Osteocyte (in vitro differentiated cells): ENCODE measurements at regions not wholly inside any gene's neighbourhood (a gene's known extent, or its start where the extent isn't known, plus 50 kb on each side); places are given as distances from the start of the nearest gene placed in this dataset.
"Not testable (repeated sequence)": the region's sequence is repeated elsewhere in the genome, so short reads cannot be mapped to it uniquely, and the experiment has no call there.

ENCODE experiments used
- DNase-seq: peaks from one replicate; pipeline ENCODE4 v3.0.0; 2021; ENCODE audit warnings: mixed read lengths; ENCODE audit not compliant: unreplicated experiment; ENCODE audit errors: extremely low spot score
- H3K27ac Mint-ChIP-seq: one replicate; pipeline ENCODE4 v1.8.0; 2021; ENCODE audit warnings: mild to moderate bottlenecking, mixed read lengths; ENCODE audit not compliant: unreplicated experiment
- H3K27me3 Mint-ChIP-seq: one replicate; pipeline ENCODE4 v1.8.0; 2021; ENCODE audit warnings: mixed read lengths; ENCODE audit not compliant: unreplicated experiment
- H3K36me3 Mint-ChIP-seq: one replicate; pipeline ENCODE4 v1.8.0; 2021; ENCODE audit warnings: mixed read lengths; ENCODE audit not compliant: unreplicated experiment
- H3K4me1 Mint-ChIP-seq: one replicate; pipeline ENCODE4 v1.8.0; 2021; ENCODE audit warnings: mixed read lengths; ENCODE audit not compliant: unreplicated experiment
- H3K4me3 Mint-ChIP-seq: one replicate; pipeline ENCODE4 v1.8.0; 2021; ENCODE audit warnings: mild to moderate bottlenecking, moderate library complexity, mixed read lengths; ENCODE audit not compliant: unreplicated experiment
- H3K9me3 Mint-ChIP-seq: one replicate; pipeline ENCODE4 v1.8.0; 2021; ENCODE audit warnings: mixed read lengths; ENCODE audit not compliant: unreplicated experiment
- TF ChIP-seq, protein P1 (sequence below): fragments of 200-600 bp; sonication (generic); IDR thresholded peaks from 2 replicates; pipeline ENCODE4 v1.5.0; 2021; ENCODE audit warnings: antibody characterized with exemption, mild to moderate bottlenecking, moderate library complexity

DNA sequence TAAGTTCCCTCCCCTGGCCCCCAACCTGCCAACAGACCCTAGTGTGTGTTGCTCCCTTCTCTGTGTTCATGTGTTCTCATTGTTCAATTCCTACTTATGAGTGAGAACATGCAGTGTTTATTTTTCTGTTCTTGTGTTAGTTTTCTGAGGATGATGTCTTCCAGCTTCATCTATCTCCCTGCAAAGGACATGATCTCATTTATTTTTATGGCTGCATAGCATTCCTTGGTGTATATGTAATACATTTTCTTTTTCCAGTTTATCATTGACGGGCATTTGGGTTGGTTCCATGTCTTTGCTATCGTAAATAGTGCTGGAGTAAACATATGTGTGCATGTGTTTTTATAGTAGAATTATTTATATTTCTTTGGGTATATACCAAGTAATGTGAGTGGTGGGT is 602.2 kb downstream of the DSC3 start:
- Mint-ChIP-seq H3K4me3 (no peak overlapping the region), H3K27ac (no peak overlapping the region), H3K4me1 (peaks cover 6% of the 10 kb centered on the region), H3K36me3 (no peaks in the 10 kb centered on the region), H3K27me3 (no peaks in the 10 kb centered on the region), H3K9me3 (peaks cover under 1% of the 10 kb centered on the region)
- TF ChIP-seq, protein P1, sequence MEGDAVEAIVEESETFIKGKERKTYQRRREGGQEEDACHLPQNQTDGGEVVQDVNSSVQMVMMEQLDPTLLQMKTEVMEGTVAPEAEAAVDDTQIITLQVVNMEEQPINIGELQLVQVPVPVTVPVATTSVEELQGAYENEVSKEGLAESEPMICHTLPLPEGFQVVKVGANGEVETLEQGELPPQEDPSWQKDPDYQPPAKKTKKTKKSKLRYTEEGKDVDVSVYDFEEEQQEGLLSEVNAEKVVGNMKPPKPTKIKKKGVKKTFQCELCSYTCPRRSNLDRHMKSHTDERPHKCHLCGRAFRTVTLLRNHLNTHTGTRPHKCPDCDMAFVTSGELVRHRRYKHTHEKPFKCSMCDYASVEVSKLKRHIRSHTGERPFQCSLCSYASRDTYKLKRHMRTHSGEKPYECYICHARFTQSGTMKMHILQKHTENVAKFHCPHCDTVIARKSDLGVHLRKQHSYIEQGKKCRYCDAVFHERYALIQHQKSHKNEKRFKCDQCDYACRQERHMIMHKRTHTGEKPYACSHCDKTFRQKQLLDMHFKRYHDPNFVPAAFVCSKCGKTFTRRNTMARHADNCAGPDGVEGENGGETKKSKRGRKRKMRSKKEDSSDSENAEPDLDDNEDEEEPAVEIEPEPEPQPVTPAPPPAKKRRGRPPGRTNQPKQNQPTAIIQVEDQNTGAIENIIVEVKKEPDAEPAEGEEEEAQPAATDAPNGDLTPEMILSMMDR: no peak
- no peak for DNase-seq

DNA sequence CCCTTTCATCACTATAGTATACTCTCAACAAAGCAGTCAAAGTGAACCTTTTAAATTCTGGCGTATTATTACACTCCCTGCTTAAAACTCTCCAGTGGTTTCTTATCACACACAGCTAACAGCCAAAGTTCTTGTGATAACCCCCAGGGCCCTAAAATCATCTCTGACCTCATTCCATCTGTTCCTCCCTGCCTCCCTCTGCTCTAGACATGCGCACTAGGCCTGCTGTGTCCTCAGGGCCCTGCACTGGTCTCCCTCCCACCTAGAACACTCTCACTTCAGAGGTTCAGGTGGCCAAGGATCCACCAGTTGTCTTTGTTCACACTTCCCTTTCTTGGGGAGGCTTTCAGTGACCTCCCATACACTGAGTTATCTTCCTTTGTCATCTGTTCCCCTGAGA is 603.4 kb downstream of the DSC3 start:
- Mint-ChIP-seq H3K27ac (no peak overlapping the region), H3K4me3 (no peak overlapping the region), H3K9me3 (no peaks in the 10 kb centered on the region), H3K36me3 (no peaks in the 10 kb centered on the region), H3K4me1 (peaks cover 6% of the 10 kb centered on the region), H3K27me3 (no peaks in the 10 kb centered on the region)
- TF ChIP-seq, protein P1: no peak
- DNase-seq: no peak

DNA sequence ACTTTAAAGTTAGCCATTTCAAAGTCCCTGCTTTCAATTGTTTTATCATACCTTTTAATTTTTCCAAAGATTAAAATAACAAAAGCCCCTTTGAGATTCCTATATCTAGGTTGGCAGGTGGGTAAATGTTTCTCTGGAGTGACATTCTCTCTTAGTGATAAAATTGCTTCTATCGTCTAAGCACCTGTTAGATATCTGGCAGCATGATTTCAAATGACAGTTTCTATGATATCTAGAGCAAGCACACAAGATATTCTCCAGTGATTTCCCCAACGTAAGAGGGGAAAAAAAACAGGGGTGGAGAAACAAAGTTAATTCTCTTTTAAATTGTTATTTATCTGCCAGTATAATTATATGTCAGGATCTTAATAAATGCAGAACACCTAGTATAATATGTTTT is 610.2 kb downstream of the DSC3 start:
- Mint-ChIP-seq H3K27ac (no peak overlapping the region), H3K9me3 (no peaks in the 10 kb centered on the region), H3K4me1 (no peaks in the 10 kb centered on the region), H3K4me3 (no peak overlapping the region), H3K27me3 (peaks cover 2% of the 10 kb centered on the region), H3K36me3 (no peaks in the 10 kb centered on the region)
- DNase-seq: no peak
- TF ChIP-seq, protein P1: no peak

DNA sequence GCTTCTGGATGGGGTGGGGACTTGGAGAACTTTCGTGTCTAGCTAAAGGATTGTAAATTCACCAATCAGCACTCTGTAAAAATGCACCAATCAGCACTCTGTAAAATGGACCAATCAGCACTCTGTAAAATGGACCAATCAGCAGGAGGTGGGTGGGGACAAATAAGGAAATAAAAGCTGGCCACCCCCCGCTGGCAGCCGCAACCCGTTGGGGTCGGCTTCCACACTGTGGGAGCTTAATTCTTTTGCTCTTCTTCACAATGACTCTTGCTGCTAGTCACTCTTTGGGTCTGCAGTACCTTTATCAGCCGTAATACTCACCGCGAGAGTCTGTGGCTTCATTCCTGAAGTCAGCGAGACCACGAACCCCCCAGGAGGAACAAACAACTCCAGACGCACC is 623.1 kb downstream of the DSC3 start:
- not testable (repeated sequence) for H3K4me3 Mint-ChIP-seq, H3K36me3 Mint-ChIP-seq, H3K4me1 Mint-ChIP-seq, DNase-seq, H3K27ac Mint-ChIP-seq, H3K27me3 Mint-ChIP-seq, H3K9me3 Mint-ChIP-seq

DNA sequence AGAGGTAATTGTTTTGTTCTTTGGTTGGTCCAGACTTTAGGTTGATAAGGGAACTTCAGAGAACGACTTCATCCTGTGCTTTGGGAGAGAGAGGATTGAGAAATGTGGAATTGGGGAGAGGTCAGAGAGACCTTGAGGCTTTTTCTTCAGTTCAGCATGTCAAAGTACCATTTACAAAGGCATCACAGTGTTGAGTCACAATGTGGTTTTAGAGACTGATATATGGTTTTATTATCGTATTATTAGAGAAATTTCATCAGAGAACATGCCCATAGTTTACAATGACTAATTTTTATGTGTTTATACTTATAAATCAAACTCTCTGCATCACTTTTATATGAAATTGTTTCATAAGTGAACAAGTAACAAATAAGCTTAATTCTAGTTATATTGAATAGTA is 626.6 kb downstream of the DSC3 start:
- no peak for DNase-seq
- TF ChIP-seq, protein P1: no peak
- no peak overlapping the region for H3K27ac Mint-ChIP-seq
- H3K4me1 Mint-ChIP-seq: no peaks in the 10 kb centered on the region
- H3K4me3 Mint-ChIP-seq: no peak overlapping the region
- peaks cover 3% of the 10 kb centered on the region for H3K27me3 Mint-ChIP-seq
- no peaks in the 10 kb centered on the region for H3K36me3 Mint-ChIP-seq
- no peaks in the 10 kb centered on the region for H3K9me3 Mint-ChIP-seq

DNA sequence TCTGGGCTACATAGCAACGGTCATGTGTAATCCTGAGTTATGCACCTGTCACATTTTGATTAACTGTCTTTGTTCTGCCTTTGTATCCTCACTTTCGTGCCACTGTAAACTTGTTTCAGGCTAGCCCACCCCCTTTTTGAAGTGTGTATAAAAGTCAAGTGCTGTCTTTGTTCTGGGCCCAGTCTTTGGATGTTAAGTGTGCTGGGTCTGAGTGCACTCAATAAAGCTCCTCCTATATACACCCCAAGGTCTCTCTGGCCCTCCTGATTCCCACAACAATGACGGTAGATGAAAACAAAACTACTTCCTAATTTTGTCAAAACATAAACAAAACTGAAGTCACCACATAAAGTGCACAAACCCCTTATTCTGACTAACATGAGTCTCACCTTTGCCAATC is 633.4 kb downstream of the DSC3 start:
- Mint-ChIP-seq H3K9me3 (peaks cover 9% of the 10 kb centered on the region), H3K4me3 (no peak overlapping the region), H3K27ac (no peak overlapping the region), H3K36me3 (no peaks in the 10 kb centered on the region), H3K4me1 (no peaks in the 10 kb centered on the region), H3K27me3 (peaks cover 3% of the 10 kb centered on the region)
- TF ChIP-seq, protein P1: no peak
- DNase-seq: no peak
